ENCODE measurements at regions not wholly inside any gene's neighbourhood (a gene's known extent, or its start where the extent isn't known, plus 50 kb on each side); places are given as distances from the start of the nearest gene placed in this dataset.
"Not testable (repeated sequence)": the region's sequence is repeated elsewhere in the genome, so short reads cannot be mapped to it uniquely, and the experiment has no call there.

GRCh38 chr7:120189623-120190022 lies 83.4 kb upstream of the KCND2 start:
- no peak for DNase-seq (ENCODE audit: low read depth)

- no peak for DNase-seq (ENCODE audit: low read depth)
Observed at GRCh38 chr7:120190109-120190508, 82.9 kb upstream of the KCND2 start.

- no peak for DNase-seq (ENCODE audit: low read depth)
Observed at GRCh38 chr7:120190566-120190965, 82.4 kb upstream of the KCND2 start.

DNA sequence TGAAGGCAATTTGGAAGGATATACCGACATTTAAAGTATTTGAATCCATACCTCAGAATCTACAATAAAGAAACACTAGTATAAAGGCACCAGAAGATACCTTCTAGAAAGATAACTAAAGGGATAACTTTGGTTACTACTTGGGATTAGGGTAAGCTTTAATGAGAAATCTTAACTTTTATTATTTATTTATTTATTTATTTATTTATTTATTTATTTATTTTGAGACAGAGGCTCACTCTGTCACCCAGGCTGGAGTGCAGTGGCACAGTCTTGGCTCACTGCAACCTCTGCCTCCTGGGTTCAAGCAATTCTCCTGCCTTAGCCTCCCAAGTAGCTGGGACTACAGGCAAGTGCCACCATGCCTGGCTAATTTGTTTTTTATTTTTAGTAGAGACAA lies 81.6 kb upstream of the KCND2 start:
- DNase-seq (ENCODE audit: low read depth), result not testable (repeated sequence)

GRCh38 chr7:120201290-120201689 lies 71.7 kb upstream of the KCND2 start:
- DNase-seq (ENCODE audit: low read depth), result no peak

GRCh38 chr7:120205101-120205500 lies 67.9 kb upstream of the KCND2 start:
- DNase-seq (ENCODE audit: low read depth), result no peak

DNA sequence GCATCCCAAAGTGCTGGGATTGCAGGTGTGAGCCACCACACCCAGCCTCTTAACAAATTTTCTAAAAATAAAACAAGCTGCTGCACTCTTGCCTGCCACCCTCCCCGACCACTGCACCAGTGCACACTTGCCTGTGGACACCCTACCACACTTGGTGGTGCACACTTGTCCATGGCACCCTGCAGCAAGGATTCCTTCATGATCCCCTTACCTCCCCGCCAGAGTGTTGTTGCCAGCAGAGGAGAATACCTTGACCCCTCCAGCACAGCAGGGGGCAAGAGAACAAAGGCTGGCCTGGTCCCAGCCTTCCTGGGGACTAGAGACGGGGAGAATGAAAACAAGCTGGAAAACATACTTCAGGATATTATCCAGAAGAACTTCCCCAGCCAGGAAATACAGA lies 65.9 kb upstream of the KCND2 start:
- no peak for DNase-seq (ENCODE audit: low read depth)

DNA sequence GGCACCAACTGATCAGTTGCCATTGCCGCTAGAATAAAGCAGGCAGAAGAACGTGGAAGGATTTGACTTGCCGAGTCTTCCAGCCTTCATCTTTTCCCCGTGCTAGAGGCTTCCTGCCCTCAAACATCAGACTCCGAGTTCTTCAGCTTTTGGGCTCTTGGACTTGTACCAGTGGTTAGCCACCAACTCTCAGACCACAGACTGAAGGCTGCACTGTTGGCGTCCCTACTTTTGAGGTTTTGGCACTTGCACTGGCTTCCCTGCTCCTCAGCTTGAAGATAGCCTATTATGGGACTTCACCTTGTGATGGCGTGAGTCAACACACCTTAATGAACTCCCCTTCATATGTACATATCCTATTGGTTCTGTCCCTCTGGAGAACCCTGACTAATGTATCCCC lies 57.3 kb upstream of the KCND2 start:
- no peak for DNase-seq (ENCODE audit: low read depth)

GRCh38 chr7:120216947-120217346 lies 56.0 kb upstream of the KCND2 start:
- DNase-seq (ENCODE audit: low read depth), result no peak

DNA sequence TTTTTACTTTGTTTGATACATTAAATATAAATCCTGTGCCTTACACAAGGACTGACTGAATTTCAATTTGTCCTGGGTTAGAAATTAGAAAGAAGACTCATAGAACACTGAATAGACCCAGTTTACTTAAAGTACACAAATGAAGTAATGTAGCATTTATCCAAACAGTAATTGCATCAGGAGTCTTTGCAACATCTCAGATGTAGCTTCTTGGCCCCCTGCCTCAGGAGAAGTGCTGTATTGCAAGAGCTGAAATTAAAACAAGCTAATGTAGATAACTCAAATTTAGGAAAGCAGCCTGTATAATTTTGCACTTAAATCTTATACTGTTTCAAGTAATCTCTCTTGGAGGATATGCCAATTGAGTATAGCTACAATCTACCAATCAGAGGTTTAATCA lies 54.3 kb upstream of the KCND2 start:
- DNase-seq (ENCODE audit: low read depth), result no peak

DNA sequence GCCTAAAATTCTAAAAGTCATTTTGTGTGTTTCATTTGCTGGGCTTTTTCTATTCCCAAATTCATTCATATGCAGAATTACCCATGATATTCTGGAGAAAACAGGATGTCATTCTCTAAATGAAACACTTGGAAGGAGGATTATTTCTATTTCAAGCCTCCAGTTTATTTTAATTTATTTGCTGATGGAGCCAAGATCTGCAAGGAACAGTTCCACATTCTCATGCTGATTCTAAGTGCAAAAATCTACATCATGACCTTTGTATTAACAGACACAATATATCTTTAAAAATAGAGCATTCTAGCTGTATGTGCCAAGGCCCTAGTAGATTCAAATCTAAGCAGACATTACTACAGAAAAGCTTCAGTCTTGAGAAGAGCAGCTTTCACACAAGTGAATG lies 51.3 kb upstream of the KCND2 start:
- no peak for DNase-seq (ENCODE audit: low read depth)

Measured in HS-27A (cell line).